ENCODE measurements at regions not wholly inside any gene's neighbourhood (a gene's known extent, or its start where the extent isn't known, plus 50 kb on each side); places are given as distances from the start of the nearest gene placed in this dataset.

- no peak for TF ChIP-seq CTCF (conservative IDR thresholded peaks at IDR 0.05; ENCODE audit: low read length)
- H3K4me3 ChIP-seq (ENCODE audit: low read length): no peak overlapping the region
- DNase-seq (ENCODE audit: low read depth): no peak
Measured at GRCh38 chr3:54042259-54042823, 80.0 kb upstream of the CACNA2D3 start.

GRCh38 chr3:54040476-54040875 lies 81.9 kb upstream of the CACNA2D3 start:
- no peak overlapping the region for H3K4me3 ChIP-seq (ENCODE audit: low read length)
- TF ChIP-seq CTCF (conservative IDR thresholded peaks at IDR 0.05; ENCODE audit: low read length): no peak
- no peak for DNase-seq (ENCODE audit: low read depth)

- TF ChIP-seq CTCF (conservative IDR thresholded peaks at IDR 0.05; ENCODE audit: low read length): no peak
- H3K4me3 ChIP-seq (ENCODE audit: low read length): no peak overlapping the region
- no peak for DNase-seq (ENCODE audit: low read depth)
Measured at GRCh38 chr3:54038391-54038790, 84.0 kb upstream of the CACNA2D3 start.

GRCh38 chr3:54036543-54036942 lies 85.8 kb upstream of the CACNA2D3 start:
- no peak for TF ChIP-seq CTCF (conservative IDR thresholded peaks at IDR 0.05; ENCODE audit: low read length)
- DNase-seq (ENCODE audit: low read depth): no peak
- H3K4me3 ChIP-seq (ENCODE audit: low read length): no peak overlapping the region

- H3K4me3 ChIP-seq (ENCODE audit: low read length): no peak overlapping the region
- DNase-seq (ENCODE audit: low read depth): no peak
- TF ChIP-seq CTCF (conservative IDR thresholded peaks at IDR 0.05; ENCODE audit: low read length): no peak
Measured at GRCh38 chr3:54034971-54035370, 87.4 kb upstream of the CACNA2D3 start.

GRCh38 chr3:54033761-54034160 lies 88.6 kb upstream of the CACNA2D3 start:
- DNase-seq (ENCODE audit: low read depth): no peak
- TF ChIP-seq CTCF (conservative IDR thresholded peaks at IDR 0.05; ENCODE audit: low read length): no peak
- H3K4me3 ChIP-seq (ENCODE audit: low read length): no peak overlapping the region

- no peak for TF ChIP-seq CTCF (conservative IDR thresholded peaks at IDR 0.05; ENCODE audit: low read length)
- no peak overlapping the region for H3K4me3 ChIP-seq (ENCODE audit: low read length)
- DNase-seq (ENCODE audit: low read depth): no peak
Measured at GRCh38 chr3:54032598-54032997, 89.8 kb upstream of the CACNA2D3 start.
